IMR-90 (cell line): ENCODE measurements at regions not wholly inside any gene's neighbourhood (a gene's known extent, or its start where the extent isn't known, plus 50 kb on each side); places are given as distances from the start of the nearest gene placed in this dataset.

Experiments
- ATAC-seq: fragments of 200-7000 bp; cut with Tn5 transposase; 2 replicates; pipeline ENCODE4 v1.9.1; 2020; ENCODE audit warnings: low read depth, mild to moderate bottlenecking, moderate library complexity
- BruUV-seq: library from RNA; stranded (reverse); fragments of 400-500 nt; replicated peaks from 2 replicates; lab custom pipeline; 2021; lab: Mats Ljungman, UMichigan
- CTCF ChIA-PET: fragments of 300-600 bp; formaldehyde crosslinking; extraction: SDS; loops from one replicate; lab custom pipeline; 2021; ENCODE audit warnings: antibody characterized with exemption; lab: Yijun Ruan, JAX
- POLR2A ChIA-PET: fragments of 300-600 bp; sonication (Branson Sonifier 250); formaldehyde crosslinking; loops from one replicate; lab custom pipeline; 2022; ENCODE audit warnings: antibody characterized with exemption; ENCODE audit not compliant: unreplicated experiment; lab: Charles Lee
- DNase-seq: peaks from one replicate; pipeline ENCODE4 v3.0.0; 2013
- H2AFZ ChIP-seq: replicated peaks from 2 replicates; pipeline ENCODE3; 2013; ENCODE audit warnings: low read length, mild to moderate bottlenecking; ENCODE audit not compliant: poor library complexity
- H2AK5ac ChIP-seq: 2 replicates; pipeline ENCODE4 v1.6.1; 2013; ENCODE audit warnings: low read depth, low read length, inconsistent platforms
- H2AK9ac ChIP-seq: replicated peaks from 2 replicates; pipeline ENCODE3; 2013; ENCODE audit warnings: mild to moderate bottlenecking, low read depth, low read length, moderate library complexity; ENCODE audit not compliant: poor library complexity
- H2BK120ac ChIP-seq: 2 replicates; pipeline ENCODE4 v1.6.1; 2013; ENCODE audit warnings: low read depth, low read length, inconsistent platforms
- H2BK15ac ChIP-seq: 3 replicates; pipeline ENCODE4 v1.6.1; 2013; ENCODE audit warnings: low read depth, low read length, inconsistent platforms
- H2BK20ac ChIP-seq: 2 replicates; pipeline ENCODE4 v1.6.1; 2013; ENCODE audit warnings: low read depth, mild to moderate bottlenecking, inconsistent platforms, low read length, moderate library complexity
- H2BK5ac ChIP-seq: 2 replicates; pipeline ENCODE4 v1.6.1; 2013; ENCODE audit warnings: mild to moderate bottlenecking, low read depth, low read length, inconsistent platforms; ENCODE audit not compliant: poor library complexity, severe bottlenecking
- H3K14ac ChIP-seq: replicated peaks from 2 replicates; pipeline ENCODE4 v1.6.1; 2013; ENCODE audit warnings: low read depth, low read length, inconsistent platforms
- H3K18ac ChIP-seq: 2 replicates; pipeline ENCODE4 v1.6.1; 2013; ENCODE audit warnings: low read depth, low read length, control low read depth
- H3K23ac ChIP-seq: 2 replicates; pipeline ENCODE4 v1.6.1; 2013; ENCODE audit warnings: low read depth, low read length, inconsistent platforms
- H3K27ac ChIP-seq: 2 replicates; pipeline ENCODE4 v1.5.1; 2013; ENCODE audit warnings: mild to moderate bottlenecking, control low read depth, low read length; ENCODE audit not compliant: insufficient read depth
- H3K27me3 ChIP-seq: 2 replicates; pipeline ENCODE4 v1.6.1; 2013; ENCODE audit warnings: low read length; ENCODE audit not compliant: control insufficient read depth, insufficient read depth
- H3K36me3 ChIP-seq: 2 replicates; pipeline ENCODE4 v1.6.1; 2013; ENCODE audit warnings: low read length, mixed read lengths; ENCODE audit not compliant: control insufficient read depth, insufficient read depth
- H3K4ac ChIP-seq: 2 replicates; pipeline ENCODE4 v1.6.1; 2013; ENCODE audit warnings: low read depth, low read length, inconsistent platforms
- H3K4me1 ChIP-seq: 2 replicates; pipeline ENCODE4 v1.6.1; 2013; ENCODE audit warnings: low read length, mixed read lengths; ENCODE audit not compliant: control insufficient read depth, insufficient read depth
- H3K4me2 ChIP-seq: 2 replicates; pipeline ENCODE4 v1.6.1; 2013; ENCODE audit warnings: low read depth, mild to moderate bottlenecking, control low read depth, low read length, moderate library complexity
- H3K4me3 ChIP-seq: 2 replicates; pipeline ENCODE4 v1.5.1; 2013; ENCODE audit warnings: low read depth, mild to moderate bottlenecking, control low read depth, low read length, moderate library complexity; ENCODE audit not compliant: insufficient read depth
- H3K56ac ChIP-seq: 2 replicates; pipeline ENCODE4 v1.6.1; 2013; ENCODE audit warnings: low read length, inconsistent platforms; ENCODE audit not compliant: insufficient read depth; ENCODE audit errors: extremely low read depth
- H3K79me1 ChIP-seq, 2 experiments: 2 replicates each; pipeline ENCODE4 v1.6.1; 2013; ENCODE audit warnings: low read length in 2 of 2, inconsistent platforms in 1 of 2, low read depth in 1 of 2
- H3K9ac ChIP-seq: 2 replicates; pipeline ENCODE4 v1.6.1; 2013; ENCODE audit warnings: low read depth, low read length, control low read depth
- H3K9me1 ChIP-seq: 2 replicates; pipeline ENCODE4 v1.6.1; 2013; ENCODE audit warnings: low read length, inconsistent platforms; ENCODE audit not compliant: insufficient read depth
- H3K9me3 ChIP-seq: 2 replicates; pipeline ENCODE4 v1.6.1; 2013; ENCODE audit warnings: low read length; ENCODE audit not compliant: control insufficient read depth, insufficient read depth
- H4K20me1 ChIP-seq: 2 replicates; pipeline ENCODE4 v1.6.1; 2013; ENCODE audit warnings: low read length, inconsistent platforms; ENCODE audit not compliant: insufficient read depth
- H4K5ac ChIP-seq: 2 replicates; pipeline ENCODE4 v1.6.1; 2013; ENCODE audit warnings: mild to moderate bottlenecking, low read depth, low read length, control low read depth
- H4K8ac ChIP-seq, 2 experiments: 2 replicates each; pipeline ENCODE4 v1.6.1; 2013; ENCODE audit warnings: low read depth in 2 of 2, low read length in 2 of 2, control low read depth in 1 of 2, inconsistent platforms in 1 of 2
- H4K91ac ChIP-seq: 2 replicates; pipeline ENCODE4 v1.6.1; 2013; ENCODE audit warnings: low read depth, low read length, inconsistent platforms; ENCODE audit not compliant: insufficient read depth
- CEBPB ChIP-seq: IDR thresholded peaks from 2 replicates; pipeline ENCODE4 v1.6.1; 2012; ENCODE audit warnings: low read depth, low read length, improper control_type of control experiment
- CTCF ChIP-seq: conservative IDR thresholded peaks from 2 replicates; pipeline ENCODE4 v1.5.1; 2012; ENCODE audit warnings: mild to moderate bottlenecking, low read depth, low read length, improper control_type of control experiment
- FOS ChIP-seq: fragments of 150-350 bp; IDR thresholded peaks from 2 replicates; pipeline ENCODE4 v1.6.1; 2016; ENCODE audit warnings: low read depth, low read length
- MAFK ChIP-seq: IDR thresholded peaks from 2 replicates; pipeline ENCODE4 v1.6.1; 2012; ENCODE audit warnings: low read depth, low read length, improper control_type of control experiment
- MAZ ChIP-seq: IDR thresholded peaks from 2 replicates; pipeline ENCODE4 v1.6.1; 2012; ENCODE audit warnings: low read depth, mild to moderate bottlenecking, low read length, improper control_type of control experiment, moderate library complexity, borderline replicate concordance
- MXI1 ChIP-seq: IDR thresholded peaks from 2 replicates; pipeline ENCODE4 v1.6.1; 2012; ENCODE audit warnings: low read depth, mild to moderate bottlenecking, low read length, moderate library complexity, borderline replicate concordance
- POLR2A ChIP-seq: IDR thresholded peaks from 2 replicates; pipeline ENCODE4 v1.6.1; 2012; ENCODE audit warnings: mild to moderate bottlenecking, low read depth, low read length
- RAD21 ChIP-seq: IDR thresholded peaks from 2 replicates; pipeline ENCODE4 v1.6.1; 2012; ENCODE audit warnings: low read length, improper control_type of control experiment
- RCOR1 ChIP-seq: IDR thresholded peaks from 2 replicates; pipeline ENCODE4 v1.6.1; 2012; ENCODE audit warnings: mild to moderate bottlenecking, low read length, improper control_type of control experiment; ENCODE audit not compliant: insufficient replicate concordance
- RFX5 ChIP-seq: IDR thresholded peaks from 2 replicates; pipeline ENCODE4 v1.8.0; 2012; ENCODE audit warnings: low read depth, mild to moderate bottlenecking, low read length, moderate library complexity
- SMC3 ChIP-seq: fragments of 150-350 bp; IDR thresholded peaks from 2 replicates; pipeline ENCODE4 v1.6.1; 2016; ENCODE audit warnings: low read depth, mild to moderate bottlenecking, antibody characterized with exemption, low read length, moderate library complexity
- dilution Hi-C: fragments of 300-500 bp; cut with HindIII; formaldehyde crosslinking; loops from one replicate; pipeline ENCODE4 v1.14.3; 2018; ENCODE audit warnings: low sequenced_read_pairs; ENCODE audit not compliant: unreplicated experiment
- in situ Hi-C: fragments of 300-500 bp; cut with MboI; formaldehyde crosslinking; loops from 3 replicates; pipeline ENCODE4 v1.14.3; 2019; ENCODE audit warnings: low sequenced_read_pairs, inconsistent platforms, mixed read lengths
- intact Hi-C: fragments of 100-400 bp; cut with micrococcal nuclease; formaldehyde crosslinking; loops from 2 replicates; pipeline ENCODE4 v1.10.0; 2022

GRCh38 chr1:166738140-166738539, 101.1 kb upstream of the POGK start:
- peaks cover 2% of the 10 kb centered on the region for H3K9me3 ChIP-seq
- no peak overlapping the region for H3K14ac ChIP-seq
- no peaks in the 10 kb centered on the region for H3K36me3 ChIP-seq
- no peaks in the 10 kb centered on the region for H3K4me1 ChIP-seq
- no peak overlapping the region for H4K91ac ChIP-seq
- CTCF ChIA-PET = no interaction called here
- TF ChIP-seq RFX5 = no peak
- no peak for TF ChIP-seq CEBPB
- TF ChIP-seq RAD21 = no peak
- TF ChIP-seq CTCF = no peak
- TF ChIP-seq POLR2A = no peak
- TF ChIP-seq RCOR1 = no peak
- no peak for TF ChIP-seq MAZ
- TF ChIP-seq FOS = no peak
- TF ChIP-seq MXI1 = no peak
- no peak for TF ChIP-seq MAFK
- TF ChIP-seq SMC3 = no peak
- DNase-seq (no peak), ATAC-seq (no peak)
- POLR2A ChIA-PET = no interaction called here
- no peaks in the 10 kb centered on the region for H3K9me1 ChIP-seq
- no peak overlapping the region for H3K27ac ChIP-seq
- dilution Hi-C loops = no loop called here
- BruUV-seq = no TSS peak
- no peak overlapping the region for H3K4me3 ChIP-seq
- no peaks in the 10 kb centered on the region for H4K20me1 ChIP-seq
- intact Hi-C loops = no loop called here
- H2AFZ ChIP-seq = no peak overlapping the region
- H4K8ac ChIP-seq = no peak overlapping the region
- no peak overlapping the region for H2AK5ac ChIP-seq
- H2BK20ac ChIP-seq = no peak overlapping the region
- H3K56ac ChIP-seq = no peak overlapping the region
- no peak overlapping the region for H4K5ac ChIP-seq
- H3K4ac ChIP-seq = no peak overlapping the region
- H2BK15ac ChIP-seq = no peak overlapping the region
- no peak overlapping the region for H2AK9ac ChIP-seq
- no peak overlapping the region for H3K9ac ChIP-seq
- no peak overlapping the region for H2BK120ac ChIP-seq
- H3K23ac ChIP-seq = no peak overlapping the region
- in situ Hi-C loops = no loop called here
- no peaks in the 10 kb centered on the region for H3K79me1 ChIP-seq
- H3K4me2 ChIP-seq = no peak overlapping the region
- H3K18ac ChIP-seq = no peak overlapping the region
- H2BK5ac ChIP-seq = no peak overlapping the region
- no peaks in the 10 kb centered on the region for H3K27me3 ChIP-seq
